Activated CD4-positive, alpha-beta T cell treated with anti-CD3 and anti-CD28 coated beads, Interleukin-2, amount 50 U/mL, for 16 hours (primary cell): ENCODE measurements at regions not wholly inside any gene's neighbourhood (a gene's known extent, or its start where the extent isn't known, plus 50 kb on each side); places are given as distances from the start of the nearest gene placed in this dataset.

ENCODE experiments used
- DNase-seq: peaks from one replicate; pipeline ENCODE4 v3.0.0-alpha.2; 2020

DNA sequence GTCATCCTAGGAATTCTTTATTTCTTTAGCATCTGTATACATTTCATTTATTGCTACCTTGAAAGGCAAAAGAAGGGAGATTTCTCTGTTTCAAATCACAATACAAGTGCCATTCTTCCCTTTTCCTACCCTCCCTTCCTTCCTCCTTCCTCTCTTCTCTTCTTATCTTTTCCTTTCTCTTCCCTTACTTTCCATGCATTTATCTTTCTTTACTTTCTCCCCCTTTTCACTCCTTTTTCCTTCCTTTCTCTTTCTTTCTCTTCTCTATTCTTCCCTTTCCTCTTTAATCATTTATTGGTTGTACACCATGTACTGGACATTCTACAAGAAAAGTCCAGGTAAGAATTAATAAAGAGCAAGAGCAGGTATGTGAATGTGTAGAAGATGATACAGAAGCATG lies 251.0 kb upstream of the PEX5L start:
- DNase-seq: no peak

- no peak for DNase-seq
Measured at GRCh38 chr3:180288816-180289215, 252.1 kb upstream of the PEX5L start.

- DNase-seq: peak; percentile 22
Measured at GRCh38 chr3:180290300-180290699, 253.6 kb upstream of the PEX5L start.

GRCh38 chr3:180294282-180295027 lies 257.7 kb upstream of the PEX5L start:
- no peak for DNase-seq

DNA sequence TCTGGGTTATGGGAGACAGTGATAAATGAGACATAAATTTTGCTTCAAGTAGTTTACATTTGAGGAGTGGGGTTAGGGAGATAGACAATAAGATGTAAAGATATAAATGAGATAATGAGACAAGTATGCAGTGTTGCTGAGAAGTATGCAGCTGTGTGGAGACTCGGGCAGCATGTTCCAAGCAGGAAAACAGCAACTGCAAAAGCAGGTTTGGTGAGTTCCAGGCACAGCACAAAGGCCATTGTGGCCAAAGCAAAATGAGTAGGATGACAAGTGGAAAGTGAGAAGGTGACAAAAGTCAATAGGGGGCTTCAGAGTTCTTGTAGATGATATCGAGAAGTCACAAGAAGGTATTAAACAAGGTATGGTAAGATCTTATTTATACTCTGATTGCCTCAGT lies 259.1 kb upstream of the PEX5L start:
- no peak for DNase-seq

- DNase-seq: no peak
Measured at GRCh38 chr3:180296971-180297370, 260.2 kb upstream of the PEX5L start.

- DNase-seq: no peak
Measured at GRCh38 chr3:180306155-180306554, 269.4 kb upstream of the PEX5L start.

DNA sequence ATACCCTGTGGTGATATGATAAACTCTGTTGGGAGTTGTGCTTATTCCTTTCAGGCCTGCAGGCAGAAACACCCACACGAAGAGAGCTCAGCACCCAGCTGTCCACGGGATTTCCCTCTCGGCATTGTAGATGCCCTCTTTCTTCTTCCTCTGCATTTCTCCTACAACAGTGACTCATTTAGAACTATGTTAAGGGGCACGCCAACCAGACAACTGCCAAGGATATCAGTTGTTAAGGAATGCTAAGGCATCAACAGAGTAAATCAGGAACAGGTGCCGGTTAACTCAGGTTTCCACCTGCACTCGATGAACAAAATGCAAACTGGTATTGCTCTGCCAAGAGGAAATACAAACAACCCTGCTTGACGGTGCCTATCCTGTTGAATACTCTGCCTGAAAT lies 270.0 kb upstream of the PEX5L start:
- DNase-seq: no peak

DNA sequence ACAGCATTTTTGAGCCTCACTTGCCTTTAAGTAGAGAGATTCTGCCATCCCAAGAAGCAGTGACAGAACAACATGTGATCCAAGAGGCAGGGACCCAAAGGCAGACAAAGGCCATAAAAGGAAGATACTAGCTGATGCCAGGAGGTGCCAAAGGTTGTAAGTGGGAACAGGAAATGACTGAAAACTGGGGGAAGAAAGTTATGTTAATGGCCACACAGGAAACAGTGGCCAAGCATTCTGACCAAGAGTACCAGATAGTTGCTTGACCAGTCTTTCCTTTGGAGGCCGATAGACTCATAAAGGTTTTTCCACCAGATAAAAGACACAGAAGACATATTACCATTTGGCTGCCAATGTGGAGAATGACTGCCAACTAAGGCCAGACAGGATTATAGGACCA lies 274.5 kb upstream of the PEX5L start:
- DNase-seq: no peak

DNA sequence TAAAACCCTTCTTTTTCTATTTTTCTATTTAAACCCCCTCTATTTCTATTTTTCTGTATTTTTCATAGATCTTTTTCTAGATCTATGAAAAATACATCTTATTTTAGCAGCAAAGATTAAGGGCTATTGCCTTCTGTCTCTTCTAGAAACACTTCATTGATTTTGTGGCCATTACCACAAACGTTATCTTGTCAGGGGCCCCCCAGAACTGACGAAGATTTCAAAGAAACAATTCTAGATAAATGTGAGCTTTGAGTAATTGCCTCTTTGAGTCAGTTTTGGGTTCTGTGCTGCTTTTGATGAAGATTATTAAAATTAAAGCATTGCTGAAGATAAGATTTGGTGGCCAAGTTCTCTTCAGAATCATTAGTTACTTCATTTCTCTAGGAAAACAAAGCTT lies 279.6 kb upstream of the PEX5L start:
- no peak for DNase-seq

DNA sequence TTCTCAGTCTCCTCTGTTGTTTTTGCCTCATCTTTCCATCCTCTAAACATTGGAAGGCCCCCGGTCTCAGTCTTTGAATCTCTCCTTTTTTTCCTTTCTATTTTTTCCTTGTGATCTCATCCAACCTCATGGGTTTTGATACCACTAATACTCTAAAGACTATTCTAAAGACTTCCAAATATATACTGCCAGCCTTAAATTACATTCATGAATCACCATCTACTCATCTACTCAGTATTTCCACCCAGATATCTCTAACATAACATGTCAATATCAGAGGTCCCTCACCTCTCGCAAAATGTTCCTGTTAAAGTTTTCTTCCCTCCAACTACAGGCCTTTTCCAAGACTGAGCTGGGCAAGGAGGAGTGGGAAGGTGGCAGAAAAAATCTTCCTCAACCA lies 282.5 kb upstream of the TTC14 start:
- no peak for DNase-seq

DNA sequence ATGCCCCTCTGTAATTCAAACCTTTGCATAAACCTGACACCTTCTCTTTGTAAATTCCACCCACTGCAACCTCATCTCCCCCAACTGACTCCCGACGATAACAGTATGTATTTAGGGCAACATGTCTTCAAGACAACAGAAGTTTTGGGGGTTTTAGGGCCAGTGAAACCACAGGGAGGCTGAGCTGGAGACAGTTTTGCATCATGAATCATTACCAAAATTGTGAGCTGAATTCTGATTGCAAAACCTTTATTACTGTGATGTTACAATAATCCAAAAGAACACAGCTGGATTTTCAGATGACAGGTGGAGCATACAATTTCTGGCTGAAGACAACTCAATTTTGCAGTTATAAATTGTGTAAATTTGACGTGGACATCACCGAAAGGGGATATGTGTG lies 281.3 kb upstream of the TTC14 start:
- no peak for DNase-seq

GRCh38 chr3:180321534-180321933 lies 280.4 kb upstream of the TTC14 start:
- no peak for DNase-seq

GRCh38 chr3:180322829-180323228 lies 279.1 kb upstream of the TTC14 start:
- no peak for DNase-seq

GRCh38 chr3:180324791-180325190 lies 277.2 kb upstream of the TTC14 start:
- no peak for DNase-seq

DNA sequence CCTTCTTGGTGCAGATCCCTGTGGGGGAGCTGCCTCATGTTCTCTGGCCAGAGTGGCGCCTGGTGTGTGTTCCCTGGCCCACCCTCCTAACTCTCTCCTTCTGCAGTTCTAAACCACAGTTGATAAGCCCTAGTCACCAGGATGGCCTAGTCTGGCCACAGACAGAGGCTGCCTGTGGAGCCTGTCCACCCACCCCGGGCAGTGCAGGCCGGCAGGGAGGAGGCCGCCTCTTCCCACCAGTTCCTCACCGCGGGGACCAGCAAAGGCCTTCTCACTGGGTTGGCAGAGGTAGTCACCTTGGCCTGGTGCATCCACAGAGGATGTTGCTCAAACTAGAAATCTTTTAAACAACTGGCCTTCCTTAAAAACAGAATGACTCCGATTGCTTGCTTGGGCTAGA lies 276.4 kb upstream of the TTC14 start:
- no peak for DNase-seq

DNA sequence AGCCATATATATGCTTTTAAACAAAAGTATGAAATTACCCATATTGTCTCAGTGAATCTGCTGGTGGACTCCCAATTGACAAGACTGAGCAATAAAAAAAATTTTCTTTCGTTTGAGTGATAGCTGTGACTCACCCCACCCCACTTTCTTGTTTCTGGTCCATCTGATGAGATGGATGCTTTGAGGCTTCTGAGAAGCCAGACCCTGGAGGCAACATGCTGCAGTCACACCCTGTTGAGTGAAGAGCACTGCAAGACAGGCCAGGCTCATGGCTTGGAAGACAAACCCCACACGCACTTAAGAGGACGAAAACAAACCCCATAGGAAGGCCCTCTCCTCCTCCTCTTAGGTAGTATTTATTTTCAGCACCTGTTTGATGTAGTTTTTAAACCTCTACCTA lies 276.0 kb upstream of the TTC14 start:
- DNase-seq: peak; percentile 16

GRCh38 chr3:180329187-180329586 lies 272.8 kb upstream of the TTC14 start:
- peak; percentile 51 for DNase-seq

DNA sequence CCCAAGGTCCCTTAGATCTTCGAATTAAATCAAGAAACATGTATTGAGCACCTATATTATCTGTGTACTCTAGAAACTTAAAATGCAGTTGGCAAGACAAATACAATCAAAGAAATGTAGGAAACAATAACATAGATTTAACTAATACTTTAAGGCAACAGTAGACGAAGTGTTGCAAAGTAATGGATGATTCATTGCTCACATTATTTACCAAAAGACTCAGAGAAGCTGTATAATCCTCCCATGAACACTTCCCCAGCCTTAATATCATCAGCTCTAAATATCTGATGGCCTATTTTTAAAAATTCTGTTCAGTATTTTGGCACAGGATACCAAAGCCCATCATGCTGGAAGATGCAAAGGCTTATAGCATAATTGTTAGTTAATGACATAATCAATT lies 272.1 kb upstream of the TTC14 start:
- DNase-seq: no peak

- DNase-seq: no peak
Measured at GRCh38 chr3:180330440-180330839, 271.5 kb upstream of the TTC14 start.

GRCh38 chr3:180332608-180333007 lies 269.4 kb upstream of the TTC14 start:
- DNase-seq: no peak

GRCh38 chr3:180335050-180335449 lies 266.9 kb upstream of the TTC14 start:
- no peak for DNase-seq

DNA sequence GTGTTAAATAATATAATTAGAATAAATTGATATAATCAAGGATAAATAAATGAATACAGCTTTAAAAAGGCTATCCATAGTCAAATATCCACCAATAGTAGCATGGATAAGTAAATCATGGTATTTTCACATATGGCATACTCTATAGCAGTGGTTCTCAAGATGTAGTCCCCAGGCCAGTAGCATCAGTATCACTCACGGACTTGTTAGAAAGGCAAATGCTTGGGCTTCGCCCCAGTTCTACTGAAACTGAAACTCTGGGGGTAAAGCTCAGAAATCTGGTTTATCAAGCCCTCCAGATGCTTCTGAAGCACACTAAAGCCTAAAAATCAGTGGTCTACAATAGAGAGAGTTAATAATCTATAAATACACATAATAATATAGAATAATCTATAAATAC lies 261.6 kb upstream of the TTC14 start:
- DNase-seq: no peak

DNA sequence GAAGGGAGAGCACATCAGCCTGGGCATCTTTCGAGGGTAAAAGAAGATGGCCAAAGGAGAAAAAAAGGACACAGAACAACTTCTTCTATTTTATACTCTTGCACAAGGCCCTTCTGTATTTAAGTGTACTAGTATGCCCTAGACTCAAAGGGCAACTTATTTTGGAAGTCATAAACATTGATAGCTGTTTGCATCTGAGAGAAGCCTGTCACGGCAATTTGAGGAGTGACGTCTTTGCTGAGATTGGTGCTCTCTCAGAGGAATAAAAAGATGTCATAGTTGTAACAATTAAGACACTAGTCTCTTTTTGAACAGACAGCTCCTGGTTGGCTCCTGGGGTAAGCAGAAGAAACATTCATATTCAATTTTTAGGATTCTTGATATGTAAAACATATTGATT lies 260.4 kb upstream of the TTC14 start:
- no peak for DNase-seq

- no peak for DNase-seq
Measured at GRCh38 chr3:180351601-180352000, 250.4 kb upstream of the TTC14 start.

DNA sequence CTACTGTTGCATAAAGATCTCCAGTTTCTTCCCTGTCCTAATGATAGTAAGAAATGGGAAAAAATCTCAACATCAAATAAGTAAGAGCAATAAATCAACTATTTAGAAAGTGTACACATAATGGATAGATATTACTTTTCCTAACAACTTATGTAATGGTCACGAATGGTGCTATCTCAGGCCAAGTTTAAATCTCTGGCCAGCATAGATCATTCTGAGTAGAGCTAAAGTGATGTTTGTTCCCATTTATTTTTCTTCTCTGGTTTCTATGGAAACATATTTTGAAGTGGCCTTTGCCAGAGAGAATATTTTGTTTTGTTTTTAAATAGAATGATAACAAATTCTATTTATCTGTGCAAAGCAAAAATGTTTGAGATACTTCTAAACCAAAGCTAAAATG lies 249.7 kb upstream of the TTC14 start:
- DNase-seq: no peak
